GM21367 (cell line): ENCODE measurements at regions not wholly inside any gene's neighbourhood (a gene's known extent, or its start where the extent isn't known, plus 50 kb on each side); places are given as distances from the start of the nearest gene placed in this dataset.

Experiments
- ATAC-seq: cut with Tn5 transposase; IDR thresholded peaks from one replicate; pipeline ENCODE4 v1.9.1; 2021; ENCODE audit not compliant: unreplicated experiment

GRCh38 chr7:84684836-84685480 is 490.4 kb upstream of the SEMA3A start:
- no peak for ATAC-seq

DNA sequence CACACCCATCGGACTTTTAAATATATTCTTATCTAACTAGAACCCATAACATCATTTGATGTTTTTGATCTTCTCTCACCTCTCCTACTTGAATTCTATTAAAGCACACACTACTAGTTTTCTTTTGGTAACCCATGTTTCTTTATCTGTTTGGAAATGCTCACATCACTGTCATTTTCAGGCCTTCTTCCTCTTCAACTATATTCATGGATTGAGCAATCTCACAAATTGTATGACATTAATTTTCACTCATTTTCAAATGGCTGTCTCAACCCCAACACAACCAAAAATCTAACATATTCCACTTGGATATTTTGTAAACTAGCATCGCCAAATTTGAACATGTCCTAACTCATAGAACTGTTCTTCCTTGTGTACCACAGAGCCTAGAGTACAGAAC is 488.0 kb upstream of the SEMA3A start:
- ATAC-seq: no peak

DNA sequence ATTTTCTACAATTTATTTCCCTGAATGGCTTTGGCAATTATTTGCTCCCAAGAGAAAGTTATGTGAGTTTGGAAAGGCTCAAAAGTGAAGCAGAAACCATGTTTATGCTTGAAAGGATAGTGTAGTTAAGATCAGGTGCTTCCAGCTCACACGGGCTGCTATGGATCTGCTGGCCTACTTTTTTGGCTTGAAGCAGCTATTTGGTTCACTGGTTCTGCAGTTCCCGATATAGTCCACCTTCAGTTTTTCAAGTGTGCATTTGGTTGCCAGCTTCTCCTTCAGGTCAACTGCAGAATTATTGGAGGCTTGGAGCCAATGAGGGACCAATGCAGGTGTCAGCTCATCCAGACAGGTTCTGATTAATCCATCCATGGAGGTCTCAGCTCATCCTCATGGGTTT is 484.3 kb upstream of the SEMA3A start:
- no peak for ATAC-seq

- ATAC-seq: no peak
Measured at GRCh38 chr7:84677117-84677732, 482.6 kb upstream of the SEMA3A start.

GRCh38 chr7:84675633-84676034 is 481.0 kb upstream of the SEMA3A start:
- no peak for ATAC-seq

- no peak for ATAC-seq
Measured at GRCh38 chr7:84674236-84674913, 479.8 kb upstream of the SEMA3A start.

DNA sequence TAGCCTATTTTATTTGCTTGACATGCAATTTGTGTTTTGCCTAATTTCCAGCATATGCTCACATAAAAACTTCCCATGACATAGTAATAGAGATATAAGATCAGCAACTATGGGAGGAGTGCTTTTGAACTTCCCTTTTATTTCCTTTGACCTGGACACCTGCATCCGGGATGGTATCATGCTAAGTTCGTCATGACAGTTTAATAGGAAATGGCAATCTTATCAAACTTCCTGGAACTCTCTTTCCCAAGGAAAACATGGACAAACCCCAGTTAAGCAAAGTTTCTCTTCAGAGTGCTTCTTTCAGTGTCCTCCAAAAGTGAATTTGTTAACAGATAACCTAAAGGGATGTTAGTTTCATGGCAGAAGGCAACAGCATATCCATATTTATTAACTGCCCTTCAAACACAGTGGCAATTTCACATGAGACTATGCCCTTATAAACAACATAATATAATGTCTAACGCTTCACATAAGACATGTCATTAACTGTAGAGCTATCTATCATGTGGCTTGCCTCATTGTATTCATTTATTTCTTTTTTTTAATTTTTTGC is 474.7 kb upstream of the SEMA3A start:
- no peak for ATAC-seq

GRCh38 chr7:84668116-84668515 is 473.5 kb upstream of the SEMA3A start:
- ATAC-seq: no peak

DNA sequence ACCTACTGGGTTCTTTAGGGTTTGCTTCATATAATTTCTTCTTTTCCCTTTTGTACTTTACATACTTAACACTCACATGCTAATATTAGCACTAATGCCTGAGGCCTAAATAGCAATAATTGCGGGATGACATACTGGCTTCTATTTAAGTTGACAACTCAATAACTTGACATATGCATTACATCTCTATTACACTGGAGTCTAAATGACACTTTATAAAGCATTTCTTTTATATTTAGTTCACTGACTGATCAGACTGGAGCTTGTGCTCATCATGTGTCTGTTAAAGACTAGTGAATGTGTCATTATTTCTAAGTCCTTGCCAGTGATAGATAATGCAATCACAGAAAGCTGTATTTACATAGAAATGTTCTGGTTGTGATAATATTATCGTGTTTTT is 472.1 kb upstream of the SEMA3A start:
- ATAC-seq: no peak

DNA sequence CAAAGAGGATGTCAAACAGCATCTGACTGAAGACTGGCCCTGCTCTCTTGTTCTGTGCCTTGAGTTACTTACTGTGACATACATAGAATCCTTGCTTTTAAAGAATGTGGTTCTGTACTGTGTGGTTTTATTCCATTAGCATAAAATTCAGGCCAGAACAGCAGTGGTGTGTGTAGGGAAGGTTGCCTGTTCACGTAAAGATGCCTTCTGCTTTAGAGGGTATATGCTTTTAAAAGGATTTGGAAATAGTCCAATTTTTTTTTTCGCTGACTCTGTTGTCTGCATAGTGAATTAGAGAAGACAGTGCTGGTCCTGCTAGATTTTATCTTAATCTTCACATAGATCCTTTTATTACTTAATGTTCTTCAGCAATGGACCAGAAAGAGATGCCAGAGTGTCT is 470.8 kb upstream of the SEMA3A start:
- ATAC-seq: no peak

DNA sequence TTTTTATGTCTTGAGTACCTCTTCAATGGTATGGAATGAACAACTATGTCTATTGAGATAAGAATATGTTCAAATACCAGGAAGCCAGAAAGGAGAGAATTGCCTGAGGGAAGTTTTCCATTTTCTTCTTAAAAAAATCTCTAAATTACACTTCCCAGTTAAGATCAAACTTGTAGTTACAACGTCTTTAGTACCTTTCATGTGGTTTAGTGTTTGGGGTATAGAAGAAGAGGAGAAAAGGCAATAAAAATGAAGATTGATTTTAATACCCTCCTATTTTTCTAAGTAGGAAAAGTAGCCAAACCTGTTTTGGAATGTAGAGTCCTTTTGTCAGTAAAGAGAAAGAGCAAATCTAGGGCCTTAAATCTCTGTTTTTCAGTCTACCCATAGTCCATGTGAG is 470.0 kb upstream of the SEMA3A start:
- no peak for ATAC-seq

- ATAC-seq: no peak
Measured at GRCh38 chr7:84663224-84663623, 468.6 kb upstream of the SEMA3A start.

DNA sequence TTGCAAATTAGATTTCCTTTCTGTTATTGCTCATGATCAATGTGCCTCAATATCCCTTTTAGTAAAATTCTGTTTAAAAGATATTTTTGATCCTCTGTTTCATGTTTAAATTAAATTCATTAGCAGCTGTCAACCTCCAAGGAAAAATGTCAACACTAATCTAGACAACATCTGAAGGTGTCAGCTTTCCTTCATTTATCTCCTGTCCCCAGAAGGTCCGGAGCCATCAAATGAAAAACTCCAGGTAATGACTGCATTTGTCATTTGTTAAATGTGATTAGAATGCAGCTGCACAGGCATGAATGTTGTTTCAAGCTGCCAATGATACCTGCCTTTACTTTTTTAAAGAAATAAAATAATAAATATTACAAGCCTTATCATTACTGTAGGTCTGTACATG is 463.7 kb upstream of the SEMA3A start:
- no peak for ATAC-seq

GRCh38 chr7:84654273-84654672 is 459.7 kb upstream of the SEMA3A start:
- no peak for ATAC-seq

GRCh38 chr7:84651876-84652275 is 457.3 kb upstream of the SEMA3A start:
- no peak for ATAC-seq

- ATAC-seq: no peak
Measured at GRCh38 chr7:84647797-84648757, 453.5 kb upstream of the SEMA3A start.

DNA sequence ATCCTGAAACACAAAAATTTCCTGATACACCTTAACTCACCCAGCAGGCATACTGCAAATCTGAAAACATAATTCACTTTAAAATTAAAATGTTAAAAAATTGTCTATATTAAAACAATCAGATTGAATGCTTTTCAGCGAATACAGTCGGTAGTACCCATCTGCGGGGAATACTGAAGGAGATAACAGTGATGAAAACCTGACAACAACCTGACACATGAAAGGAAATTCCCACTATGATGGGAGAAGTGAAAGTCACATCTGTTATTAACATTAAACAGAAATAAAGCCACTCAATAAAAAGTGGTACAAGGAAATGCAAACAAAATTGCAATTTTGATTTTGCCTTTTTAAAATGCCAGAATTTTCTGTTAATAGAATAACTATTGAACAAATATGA is 448.0 kb upstream of the SEMA3A start:
- no peak for ATAC-seq

- no peak for ATAC-seq
Measured at GRCh38 chr7:84640637-84641036, 446.0 kb upstream of the SEMA3A start.

DNA sequence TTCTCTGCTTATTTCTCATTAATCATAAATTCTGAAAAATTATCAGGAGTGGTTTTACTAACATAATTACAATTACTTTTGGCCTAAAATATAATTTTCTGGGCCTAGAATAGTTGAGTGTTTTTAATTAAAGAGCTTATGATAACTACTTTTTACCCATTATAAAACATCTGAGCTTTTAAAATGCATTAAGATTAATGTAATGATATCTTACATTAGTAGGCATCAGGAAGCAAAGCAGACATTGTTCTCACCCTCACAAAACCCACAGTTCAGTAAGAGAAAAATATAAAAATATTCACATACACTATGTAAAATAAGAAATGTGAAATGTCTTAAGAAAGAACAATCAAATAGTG is 443.7 kb upstream of the SEMA3A start:
- ATAC-seq: no peak

DNA sequence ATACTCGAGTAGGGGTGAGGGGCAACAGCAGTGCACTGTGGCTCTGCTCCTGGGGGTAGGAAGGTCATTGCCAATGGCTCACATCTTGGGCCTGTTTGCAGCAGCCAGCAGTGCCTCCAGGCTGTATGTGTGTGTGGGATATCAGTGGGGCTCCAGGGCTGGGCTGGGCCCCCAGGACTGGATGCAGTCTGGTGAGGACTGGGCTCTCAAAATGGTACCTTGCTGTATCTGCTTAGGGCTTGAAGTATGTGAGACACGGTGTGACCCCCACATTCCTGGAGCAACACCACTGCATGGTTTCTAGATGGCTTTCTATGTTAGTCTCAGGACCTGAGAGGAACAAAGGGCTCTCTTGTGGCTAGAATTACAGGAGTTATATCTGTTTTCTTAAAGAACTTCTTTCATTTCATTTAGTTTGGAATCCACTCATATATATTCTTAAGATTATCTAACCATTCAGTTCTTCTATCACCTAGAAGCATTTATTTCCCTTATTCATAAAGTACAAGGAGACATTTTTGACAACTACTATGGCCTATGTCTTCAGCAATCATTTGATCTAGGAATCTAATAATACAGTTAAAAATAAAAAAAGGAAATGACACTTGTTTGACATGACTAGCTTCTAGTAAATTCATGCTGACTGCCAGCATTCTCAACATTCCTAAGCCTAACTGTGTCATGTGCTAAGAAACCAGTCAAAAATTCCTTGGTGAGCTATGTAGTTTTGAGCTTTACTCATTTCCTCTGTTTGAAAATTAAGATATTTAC is 443.2 kb upstream of the SEMA3A start:
- no peak for ATAC-seq
